Body of pancreas (tissue), 4 donors: ENCODE measurements at regions not wholly inside any gene's neighbourhood (a gene's known extent, or its start where the extent isn't known, plus 50 kb on each side); places are given as distances from the start of the nearest gene placed in this dataset.

Experiments used
- POLR2A ChIP-seq, 3 donors: fragments of 450-650 bp; IDR thresholded peaks; one replicate each; pipeline ENCODE4 v1.6.1; 2016; ENCODE audit warnings: antibody characterized with exemption in 3 of 3, mild to moderate bottlenecking in 2 of 3
- TF ChIP-seq, protein P1 (sequence below), 7 experiments: fragments of 450-650 bp in 4 of 7; fragments of 200-600 bp in 3 of 7; sonication (generic) in 3 of 7; IDR thresholded peaks; one replicate each; pipeline ENCODE4 v1.5.1; 2016 to 2019; ENCODE audit warnings: antibody characterized with exemption in 7 of 7

DNA sequence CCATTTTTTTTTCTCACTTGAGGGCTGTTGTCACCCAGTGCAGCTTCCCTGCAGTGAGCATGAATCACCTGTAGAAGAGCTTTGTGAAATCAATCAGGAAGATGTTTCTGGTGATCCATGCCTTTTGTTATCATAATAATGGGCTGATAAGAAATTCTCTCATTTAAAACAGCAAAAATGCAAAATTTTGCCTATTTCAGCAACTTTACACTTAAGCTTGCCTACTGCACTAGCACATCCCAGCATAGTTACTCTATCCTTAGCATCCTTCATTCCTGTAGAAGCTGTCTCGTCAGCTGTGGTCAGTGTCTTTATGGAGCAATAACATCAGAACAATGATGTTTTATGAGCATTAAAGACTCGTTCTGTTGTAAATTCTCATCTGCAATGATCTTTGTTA, 178.6 kb upstream of the ZNF804A start:
- TF ChIP-seq, protein P1, sequence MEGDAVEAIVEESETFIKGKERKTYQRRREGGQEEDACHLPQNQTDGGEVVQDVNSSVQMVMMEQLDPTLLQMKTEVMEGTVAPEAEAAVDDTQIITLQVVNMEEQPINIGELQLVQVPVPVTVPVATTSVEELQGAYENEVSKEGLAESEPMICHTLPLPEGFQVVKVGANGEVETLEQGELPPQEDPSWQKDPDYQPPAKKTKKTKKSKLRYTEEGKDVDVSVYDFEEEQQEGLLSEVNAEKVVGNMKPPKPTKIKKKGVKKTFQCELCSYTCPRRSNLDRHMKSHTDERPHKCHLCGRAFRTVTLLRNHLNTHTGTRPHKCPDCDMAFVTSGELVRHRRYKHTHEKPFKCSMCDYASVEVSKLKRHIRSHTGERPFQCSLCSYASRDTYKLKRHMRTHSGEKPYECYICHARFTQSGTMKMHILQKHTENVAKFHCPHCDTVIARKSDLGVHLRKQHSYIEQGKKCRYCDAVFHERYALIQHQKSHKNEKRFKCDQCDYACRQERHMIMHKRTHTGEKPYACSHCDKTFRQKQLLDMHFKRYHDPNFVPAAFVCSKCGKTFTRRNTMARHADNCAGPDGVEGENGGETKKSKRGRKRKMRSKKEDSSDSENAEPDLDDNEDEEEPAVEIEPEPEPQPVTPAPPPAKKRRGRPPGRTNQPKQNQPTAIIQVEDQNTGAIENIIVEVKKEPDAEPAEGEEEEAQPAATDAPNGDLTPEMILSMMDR (IDR thresholded peaks at IDR 0.05), result no peak
- TF ChIP-seq POLR2A (IDR thresholded peaks at IDR 0.05), result no peak
